ENCODE measurements at regions not wholly inside any gene's neighbourhood (a gene's known extent, or its start where the extent isn't known, plus 50 kb on each side); places are given as distances from the start of the nearest gene placed in this dataset.

DNA sequence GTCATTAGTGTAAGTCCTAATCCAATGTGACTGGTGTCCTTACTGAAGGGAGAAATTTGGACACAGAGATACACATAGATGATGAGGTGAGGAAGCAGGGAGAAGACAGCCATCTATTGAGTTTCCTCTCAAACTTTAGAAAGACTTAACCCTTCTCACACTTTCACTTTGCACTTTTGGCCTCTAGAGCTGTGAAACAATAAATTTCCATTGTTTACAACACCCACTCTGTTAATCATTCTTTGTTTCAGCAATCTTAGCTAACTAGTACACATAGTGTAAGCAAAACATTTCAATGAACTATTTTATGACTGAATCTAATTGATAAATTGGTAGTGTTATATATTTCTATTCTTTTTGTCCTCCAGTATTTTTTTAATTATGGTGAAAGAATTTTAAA is 1092.8 kb upstream of the POT1 start:
- TF ChIP-seq CTCF (IDR thresholded peaks at IDR 0.05) (no peak), ZFX (IDR thresholded peaks at IDR 0.05; ENCODE audit: borderline replicate concordance) (no peak)
